ENCODE measurements at regions not wholly inside any gene's neighbourhood (a gene's known extent, or its start where the extent isn't known, plus 50 kb on each side); places are given as distances from the start of the nearest gene placed in this dataset.

DNA sequence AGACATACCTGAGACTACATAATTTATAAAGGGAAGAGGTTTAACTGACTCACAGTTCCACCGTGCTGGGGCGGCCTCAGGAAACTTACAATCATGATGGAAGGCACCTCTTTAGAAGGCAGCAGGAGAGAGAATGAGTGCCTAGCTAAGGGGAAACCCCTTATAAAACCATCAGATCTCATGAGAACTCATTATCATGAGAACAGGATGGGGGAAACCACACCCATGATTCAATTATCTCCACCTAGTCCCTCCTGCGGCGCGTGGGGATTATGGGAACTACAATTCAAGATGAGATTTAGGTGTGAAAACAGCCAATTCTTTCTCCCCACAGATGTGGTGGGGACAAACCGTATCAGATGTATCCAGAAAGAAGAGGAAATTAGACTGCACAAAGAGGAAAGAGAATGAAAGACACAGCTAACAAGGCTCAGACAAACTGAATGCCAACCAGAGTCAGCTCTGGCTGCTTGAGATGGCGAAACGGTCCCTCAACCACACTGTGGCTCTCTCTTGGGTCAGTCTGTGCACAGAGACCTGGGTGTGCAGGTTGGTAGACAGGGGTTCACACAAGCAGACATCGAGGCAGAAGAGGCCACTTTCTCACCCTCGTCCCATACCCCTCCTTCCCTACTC is 375.6 kb downstream of the SFMBT2 start:
- in situ Hi-C loops (cut with MboI) (no loop called here), intact Hi-C loops (cut with micrococcal nuclease) (no loop called here)
- TF ChIP-seq HNRNPL (IDR thresholded peaks at IDR 0.05; ENCODE audit: low read depth, low read length) = no peak
- TF ChIP-seq C11orf30 (IDR thresholded peaks at IDR 0.05; ENCODE audit: low read depth) = no peak
- TF ChIP-seq ZNF75A (CRISPR knock-in tag; IDR thresholded peaks at IDR 0.05) = no peak
- no peak for TF ChIP-seq NCOA6 (IDR thresholded peaks at IDR 0.05)
- TF ChIP-seq MYC (IDR thresholded peaks at IDR 0.05; ENCODE audit: low read depth, low read length) = no peak
- no peak for TF ChIP-seq MYC (CRISPR knock-in tag; IDR thresholded peaks at IDR 0.05; ENCODE audit: borderline replicate concordance, low read depth)
- TF ChIP-seq NR1H2 (CRISPR knock-in tag; IDR thresholded peaks at IDR 0.05) = no peak
- TF ChIP-seq MLLT1 (IDR thresholded peaks at IDR 0.05) = no peak
- no peak for TF ChIP-seq FOSL1 (tag; conservative IDR thresholded peaks at IDR 0.05)
- TF ChIP-seq HDAC8 (tag; IDR thresholded peaks at IDR 0.05) = no peak
- no peak for TF ChIP-seq SMARCE1 (IDR thresholded peaks at IDR 0.05)
- no peak for TF ChIP-seq BCLAF1 (IDR thresholded peaks at IDR 0.05; ENCODE audit: borderline replicate concordance in 1 of 2, control insufficient read depth in 1 of 2, low read depth in 2 of 2, low read length in 1 of 2)
- TF ChIP-seq CBFA2T3 (IDR thresholded peaks at IDR 0.05) = no peak
- TF ChIP-seq, protein P1, sequence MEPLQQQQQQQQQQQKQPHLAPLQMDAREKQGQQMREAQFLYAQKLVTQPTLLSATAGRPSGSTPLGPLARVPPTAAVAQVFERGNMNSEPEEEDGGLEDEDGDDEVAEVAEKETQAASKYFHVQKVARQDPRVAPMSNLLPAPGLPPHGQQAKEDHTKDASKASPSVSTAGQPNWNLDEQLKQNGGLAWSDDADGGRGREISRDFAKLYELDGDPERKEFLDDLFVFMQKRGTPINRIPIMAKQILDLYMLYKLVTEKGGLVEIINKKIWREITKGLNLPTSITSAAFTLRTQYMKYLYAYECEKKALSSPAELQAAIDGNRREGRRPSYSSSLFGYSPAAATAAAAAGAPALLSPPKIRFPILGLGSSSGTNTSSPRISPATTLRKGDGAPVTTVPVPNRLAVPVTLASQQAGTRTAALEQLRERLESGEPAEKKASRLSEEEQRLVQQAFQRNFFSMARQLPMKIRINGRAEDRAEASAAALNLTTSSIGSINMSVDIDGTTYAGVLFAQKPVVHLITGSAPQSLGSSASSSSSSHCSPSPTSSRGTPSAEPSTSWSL (CRISPR knock-in tag; IDR thresholded peaks at IDR 0.05; ENCODE audit: borderline replicate concordance) = no peak
- TF ChIP-seq, protein P2, sequence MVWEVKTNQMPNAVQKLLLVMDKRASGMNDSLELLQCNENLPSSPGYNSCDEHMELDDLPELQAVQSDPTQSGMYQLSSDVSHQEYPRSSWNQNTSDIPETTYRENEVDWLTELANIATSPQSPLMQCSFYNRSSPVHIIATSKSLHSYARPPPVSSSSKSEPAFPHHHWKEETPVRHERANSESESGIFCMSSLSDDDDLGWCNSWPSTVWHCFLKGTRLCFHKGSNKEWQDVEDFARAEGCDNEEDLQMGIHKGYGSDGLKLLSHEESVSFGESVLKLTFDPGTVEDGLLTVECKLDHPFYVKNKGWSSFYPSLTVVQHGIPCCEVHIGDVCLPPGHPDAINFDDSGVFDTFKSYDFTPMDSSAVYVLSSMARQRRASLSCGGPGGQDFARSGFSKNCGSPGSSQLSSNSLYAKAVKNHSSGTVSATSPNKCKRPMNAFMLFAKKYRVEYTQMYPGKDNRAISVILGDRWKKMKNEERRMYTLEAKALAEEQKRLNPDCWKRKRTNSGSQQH (CRISPR knock-in tag; IDR thresholded peaks at IDR 0.05) = no peak
- no peak for TF ChIP-seq ZNF696 (CRISPR knock-in tag; conservative IDR thresholded peaks at IDR 0.05)

More for the DNA sequence above, 375.6 kb downstream of the SFMBT2 start:
- 28% methylated on average over 7 of the region's 10 CpGs for WGBS (ENCODE audit: insufficient coverage, low coverage, missing lambda C conversion rate)
- POLR2A ChIA-PET = no interaction called here
- Histone ChIP-seq H3K4me3 (no peak overlapping the region), H2AFZ (ENCODE audit: low read depth, low read length) (peak overlapping the region; percentile 49; the same call in 1 of the 2 replicates), H3K79me2 (ENCODE audit: control insufficient read depth, insufficient read depth, low read length) (no peaks in the 10 kb centered on the region), H3K9me1 (ENCODE audit: control insufficient read depth, insufficient read depth, low read length) (no peaks in the 10 kb centered on the region), H4K20me1 (replicated peaks; ENCODE audit: control insufficient read depth, insufficient read depth, low read length) (no peaks in the 10 kb centered on the region), H3K27ac (ENCODE audit: extremely low read depth, low read depth, low read length) (no peak overlapping the region), H3K9ac (ENCODE audit: insufficient read depth in 1 of 2, low read depth in 2 of 2, low read length in 2 of 2) (no peak overlapping the region), H3K27me3 (ENCODE audit: control insufficient read depth in 2 of 2, insufficient read depth in 2 of 2, low read length in 2 of 2) (no peaks in the 10 kb centered on the region), H3K36me3 (ENCODE audit: control insufficient read depth, insufficient read depth, low read length) (no peaks in the 10 kb centered on the region; the same call in 2 of the 3 replicates), H3K4me2 (ENCODE audit: insufficient read depth, low read length) (no peak overlapping the region), H3K4me1 (replicated peaks in 1 of 2; ENCODE audit: control insufficient read depth in 2 of 2, insufficient read depth in 2 of 2, low read length in 2 of 2) (peaks cover 2 to 4% of the 10 kb centered on the region in 2 experiments; a peak in 2 of 5 replicates), H3K9me3 (replicated peaks; ENCODE audit: control insufficient read depth, insufficient read depth, low read depth, low read length) (peaks cover 14% of the 10 kb centered on the region)
- ATAC-seq (no peak), DNase-seq (ENCODE audit: extremely low read depth in 1 of 4, low spot score in 3 of 4) (peak in 1 of 4 experiments; percentile 17), FAIRE-seq (no peak)
- no TSS peak for BruUV-seq (replicated peaks)
- CTCF ChIA-PET (ENCODE audit: low intra/inter-chr PET ratio) = no interaction called here
